H9 (cell line): ENCODE measurements at regions not wholly inside any gene's neighbourhood (a gene's known extent, or its start where the extent isn't known, plus 50 kb on each side); places are given as distances from the start of the nearest gene placed in this dataset.

ENCODE experiments used
- DNase-seq: peaks from one replicate; pipeline ENCODE4 v3.0.0-alpha.2; 2017
- H2AFZ ChIP-seq: one replicate; pipeline ENCODE4 v1.6.1; 2013; ENCODE audit warnings: mild to moderate bottlenecking, low read length, control low read depth, moderate library complexity
- H2AK5ac ChIP-seq: 2 replicates; pipeline ENCODE4 v1.6.1; 2013; ENCODE audit warnings: low read length, control low read depth, mixed read lengths; ENCODE audit not compliant: insufficient read length
- H2BK120ac ChIP-seq: one replicate; pipeline ENCODE4 v1.6.1; 2013; ENCODE audit warnings: low read depth, mild to moderate bottlenecking, low read length, control low read depth, inconsistent platforms; ENCODE audit not compliant: poor library complexity, severe bottlenecking
- H2BK12ac ChIP-seq: 2 replicates; pipeline ENCODE4 v1.6.1; 2013; ENCODE audit warnings: low read length, control low read depth, mixed read lengths, low read depth; ENCODE audit not compliant: insufficient read length
- H2BK15ac ChIP-seq: 2 replicates; pipeline ENCODE4 v1.6.1; 2013; ENCODE audit warnings: low read depth, low read length, control low read depth
- H2BK20ac ChIP-seq: one replicate; pipeline ENCODE4 v1.6.1; 2013; ENCODE audit warnings: low read depth, mild to moderate bottlenecking, low read length, control low read depth, inconsistent platforms; ENCODE audit not compliant: poor library complexity, severe bottlenecking
- H2BK5ac ChIP-seq: 2 replicates; pipeline ENCODE4 v1.6.1; 2013; ENCODE audit warnings: low read length, control low read depth, mixed read lengths; ENCODE audit not compliant: insufficient read length
- H3K14ac ChIP-seq: 2 replicates; pipeline ENCODE4 v1.6.1; 2013; ENCODE audit warnings: low read length, control low read depth; ENCODE audit not compliant: insufficient read depth
- H3K18ac ChIP-seq: 2 replicates; pipeline ENCODE4 v1.6.1; 2013; ENCODE audit warnings: low read depth, mild to moderate bottlenecking, mixed read lengths, low read length, control low read depth; ENCODE audit not compliant: insufficient read length
- H3K23ac ChIP-seq: 2 replicates; pipeline ENCODE4 v1.6.1; 2013; ENCODE audit warnings: low read length, control low read depth, mixed read lengths, low read depth; ENCODE audit not compliant: insufficient read length
- H3K23me2 ChIP-seq: 2 replicates; pipeline ENCODE4 v1.6.1; 2013; ENCODE audit warnings: low read depth, mild to moderate bottlenecking, mixed read lengths, low read length, control low read depth; ENCODE audit not compliant: insufficient read length, poor library complexity, severe bottlenecking
- H3K27ac ChIP-seq: 2 replicates; pipeline ENCODE4 v1.5.1; 2013; ENCODE audit warnings: low read length, control low read depth, mixed read lengths, low read depth; ENCODE audit not compliant: insufficient read length
- H3K27me3 ChIP-seq: 2 replicates; pipeline ENCODE4 v1.6.1; 2013; ENCODE audit warnings: low read length, control low read depth, inconsistent platforms; ENCODE audit not compliant: insufficient read depth
- H3K4ac ChIP-seq: 2 replicates; pipeline ENCODE4 v1.6.1; 2013; ENCODE audit warnings: low read depth, mild to moderate bottlenecking, control low read depth, inconsistent platforms, low read length, moderate library complexity
- H3K4me1 ChIP-seq: 2 replicates; pipeline ENCODE4 v1.6.1; 2013; ENCODE audit warnings: low read length, control low read depth, inconsistent platforms; ENCODE audit not compliant: insufficient read depth
- H3K4me2 ChIP-seq: 2 replicates; pipeline ENCODE4 v1.6.1; 2013; ENCODE audit warnings: low read length, control low read depth, mixed read lengths; ENCODE audit not compliant: insufficient read length, insufficient read depth
- H3K56ac ChIP-seq: 2 replicates; pipeline ENCODE4 v1.6.1; 2013; ENCODE audit warnings: low read depth, mild to moderate bottlenecking, mixed read lengths, low read length, control low read depth; ENCODE audit not compliant: insufficient read length
- H3K79me1 ChIP-seq: 2 replicates; pipeline ENCODE4 v1.6.1; 2013; ENCODE audit warnings: low read depth, mild to moderate bottlenecking, moderate library complexity, low read length, control low read depth, inconsistent platforms; ENCODE audit not compliant: insufficient read depth, poor library complexity, severe bottlenecking
- H3K79me2 ChIP-seq: 2 replicates; pipeline ENCODE4 v1.6.1; 2013; ENCODE audit warnings: low read length, control low read depth, inconsistent platforms; ENCODE audit not compliant: insufficient read depth
- H3K9ac ChIP-seq: 2 replicates; pipeline ENCODE4 v1.6.1; 2013; ENCODE audit warnings: low read length, control low read depth, mixed read lengths; ENCODE audit not compliant: insufficient read length; ENCODE audit errors: extremely low read depth
- H3K9me3 ChIP-seq: one replicate; pipeline ENCODE4 v1.6.1; 2013; ENCODE audit warnings: low read depth, low read length, inconsistent platforms; ENCODE audit not compliant: control insufficient read depth
- H3T11ph ChIP-seq: one replicate; pipeline ENCODE4 v1.6.1; 2013; ENCODE audit warnings: mild to moderate bottlenecking, low read length, control low read depth, inconsistent platforms
- H4K20me1 ChIP-seq: one replicate; pipeline ENCODE4 v1.6.1; 2013; ENCODE audit not compliant: control insufficient read depth, insufficient read length, insufficient read depth
- H4K5ac ChIP-seq: 2 replicates; pipeline ENCODE4 v1.6.1; 2013; ENCODE audit warnings: low read depth, mild to moderate bottlenecking, mixed read lengths, low read length, control low read depth; ENCODE audit not compliant: insufficient read length
- H4K8ac ChIP-seq: replicated peaks from 2 replicates; pipeline ENCODE4 v1.6.1; 2013; ENCODE audit warnings: low read length, control low read depth, mixed read lengths, low read depth; ENCODE audit not compliant: insufficient read length
- H4K91ac ChIP-seq: 2 replicates; pipeline ENCODE4 v1.6.1; 2013; ENCODE audit warnings: low read depth, mild to moderate bottlenecking, moderate library complexity, mixed read lengths, low read length, control low read depth; ENCODE audit not compliant: insufficient read length
- H3K27ac Mint-ChIP-seq, 3 experiments: 2 replicates in 2 of 3; 3 replicates in 1 of 3; pipeline ENCODE4 v1.8.0; 2020 to 2021; ENCODE audit warnings: mixed read lengths in 3 of 3, mild to moderate bottlenecking in 1 of 3, moderate library complexity in 1 of 3
- H3K27me3 Mint-ChIP-seq: 2 replicates; pipeline ENCODE4 v1.8.0; 2021; ENCODE audit warnings: low read depth, mild to moderate bottlenecking, moderate library complexity, mixed read lengths
- H3K36me3 Mint-ChIP-seq, 3 experiments: 2 replicates in 2 of 3; 3 replicates in 1 of 3; pipeline ENCODE4 v1.8.0; 2020 to 2021; ENCODE audit warnings: low read depth in 3 of 3, mixed read lengths in 3 of 3; ENCODE audit not compliant: insufficient read depth in 1 of 3
- H3K4me1 Mint-ChIP-seq, 2 experiments: 2 replicates each; pipeline ENCODE4 v1.8.0; 2020; ENCODE audit warnings: mixed read lengths in 2 of 2
- H3K4me3 Mint-ChIP-seq, 2 experiments: 2 replicates in 1 of 2; 3 replicates in 1 of 2; pipeline ENCODE4 v1.8.0; 2020 to 2021; ENCODE audit warnings: mild to moderate bottlenecking in 2 of 2, mixed read lengths in 2 of 2, moderate library complexity in 1 of 2
- H3K9me3 Mint-ChIP-seq, 2 experiments: 2 replicates in 1 of 2; 3 replicates in 1 of 2; pipeline ENCODE4 v1.8.0; 2020; ENCODE audit warnings: mild to moderate bottlenecking in 2 of 2, mixed read lengths in 2 of 2, moderate library complexity in 1 of 2
- WGBS: extraction: QIAGEN DNeasy Blood & Tissue Kit; methylation state at CpG from one replicate; pipeline ENCODE4 v1.1.7; 2013; ENCODE audit warnings: missing lambda C conversion rate, low lambda C conversion rate, mixed read lengths; ENCODE audit not compliant: insufficient read length; ENCODE audit errors: extremely low coverage; 5-methylcytosine and 5-hydroxymethylcytosine counted together
- TF ChIP-seq, protein P1 (sequence below): fragments of 200-600 bp; sonication (generic); conservative IDR thresholded peaks from 3 replicates; pipeline ENCODE4 v1.8.0; 2021; ENCODE audit warnings: antibody characterized with exemption, mild to moderate bottlenecking

DNA sequence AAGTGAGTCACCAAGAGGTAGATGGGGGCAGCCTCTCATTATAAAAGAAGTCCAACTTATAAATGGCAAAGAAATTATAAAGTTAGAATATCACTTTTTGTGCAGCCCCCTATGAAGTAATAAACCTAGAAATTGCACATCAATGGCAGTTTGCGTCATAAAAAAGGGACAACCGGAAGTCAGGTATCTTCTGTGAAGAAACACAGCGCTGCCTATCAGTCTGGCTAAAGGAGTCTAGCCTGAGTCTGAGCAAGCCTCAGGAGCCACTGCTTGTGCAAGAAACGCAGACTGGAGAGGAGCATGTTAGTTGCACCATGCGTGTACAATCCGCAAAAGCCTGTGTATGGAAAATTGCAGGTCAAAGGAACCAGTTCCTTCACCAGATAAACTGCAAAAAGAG is 178.4 kb downstream of the ARRDC4 start:
- no peak overlapping the region for H2BK20ac ChIP-seq
- TF ChIP-seq, protein P1, sequence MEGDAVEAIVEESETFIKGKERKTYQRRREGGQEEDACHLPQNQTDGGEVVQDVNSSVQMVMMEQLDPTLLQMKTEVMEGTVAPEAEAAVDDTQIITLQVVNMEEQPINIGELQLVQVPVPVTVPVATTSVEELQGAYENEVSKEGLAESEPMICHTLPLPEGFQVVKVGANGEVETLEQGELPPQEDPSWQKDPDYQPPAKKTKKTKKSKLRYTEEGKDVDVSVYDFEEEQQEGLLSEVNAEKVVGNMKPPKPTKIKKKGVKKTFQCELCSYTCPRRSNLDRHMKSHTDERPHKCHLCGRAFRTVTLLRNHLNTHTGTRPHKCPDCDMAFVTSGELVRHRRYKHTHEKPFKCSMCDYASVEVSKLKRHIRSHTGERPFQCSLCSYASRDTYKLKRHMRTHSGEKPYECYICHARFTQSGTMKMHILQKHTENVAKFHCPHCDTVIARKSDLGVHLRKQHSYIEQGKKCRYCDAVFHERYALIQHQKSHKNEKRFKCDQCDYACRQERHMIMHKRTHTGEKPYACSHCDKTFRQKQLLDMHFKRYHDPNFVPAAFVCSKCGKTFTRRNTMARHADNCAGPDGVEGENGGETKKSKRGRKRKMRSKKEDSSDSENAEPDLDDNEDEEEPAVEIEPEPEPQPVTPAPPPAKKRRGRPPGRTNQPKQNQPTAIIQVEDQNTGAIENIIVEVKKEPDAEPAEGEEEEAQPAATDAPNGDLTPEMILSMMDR, result no peak
- H3K9me3 ChIP-seq, result no peaks in the 10 kb centered on the region

More for the DNA sequence above, 178.4 kb downstream of the ARRDC4 start:
- no peak overlapping the region for H3K27ac Mint-ChIP-seq
- H4K8ac ChIP-seq, result no peak overlapping the region
- H3K27me3 ChIP-seq, result no peaks in the 10 kb centered on the region
- no peak overlapping the region for H4K91ac ChIP-seq
- no peak overlapping the region for H2BK120ac ChIP-seq
- H3K23ac ChIP-seq, result no peak overlapping the region
- no peak overlapping the region for H3K4me2 ChIP-seq
- H3K9me3 Mint-ChIP-seq, result no peaks in the 10 kb centered on the region
- no peaks in the 10 kb centered on the region for H3K36me3 Mint-ChIP-seq
- H2AK5ac ChIP-seq, result no peak overlapping the region
- H2BK5ac ChIP-seq, result no peak overlapping the region
- WGBS, result no CpG with 5 or more reads among the region's 6 CpGs
- no peak overlapping the region for H3K18ac ChIP-seq
- no peak for DNase-seq
- H3K4ac ChIP-seq, result no peak overlapping the region
- H2AFZ ChIP-seq, result no peak overlapping the region
- H3K27me3 Mint-ChIP-seq, result no peaks in the 10 kb centered on the region; the same call in 1 of the 2 replicates
- H3T11ph ChIP-seq, result no peak overlapping the region
- no peak overlapping the region for H3K14ac ChIP-seq
- H3K27ac ChIP-seq, result no peak overlapping the region
- no peak overlapping the region for H4K5ac ChIP-seq
- no peaks in the 10 kb centered on the region for H3K79me2 ChIP-seq
- H3K4me1 Mint-ChIP-seq, result no peaks in the 10 kb centered on the region; a peak in 1 of 4 replicates
- no peak overlapping the region for H3K9ac ChIP-seq
- H3K4me3 Mint-ChIP-seq, result no peak overlapping the region
- H2BK15ac ChIP-seq, result no peak overlapping the region
- no peak overlapping the region for H3K56ac ChIP-seq
- no peaks in the 10 kb centered on the region for H3K79me1 ChIP-seq
- H3K23me2 ChIP-seq, result no peaks in the 10 kb centered on the region
- no peaks in the 10 kb centered on the region for H3K4me1 ChIP-seq
- H2BK12ac ChIP-seq, result no peak overlapping the region
- H4K20me1 ChIP-seq, result no peaks in the 10 kb centered on the region
